Adrenal gland (tissue), 9 donors: ENCODE measurements at regions not wholly inside any gene's neighbourhood (a gene's known extent, or its start where the extent isn't known, plus 50 kb on each side); places are given as distances from the start of the nearest gene placed in this dataset.

Source experiments
- DNase-seq, 7 donors: peaks; one replicate each; pipeline ENCODE4 v3.0.0-alpha.2; 2019 to 2020
- H3K27ac ChIP-seq, 5 donors: fragments of 200-600 bp; sonication (generic) in 4 of 5; 1 replicate in 3 of 5; 2 replicates in 2 of 5; pipeline versions ENCODE4 v1.5.1 to v1.8.0; 2016 to 2020; ENCODE audit warnings: mild to moderate bottlenecking in 1 of 5
- H3K27me3 ChIP-seq: fragments of 200-600 bp; 2 replicates; pipeline ENCODE4 v1.8.0; 2021
- H3K36me3 ChIP-seq, 2 donors: fragments of 200-600 bp; replicated peaks in 1 of 2; 1 replicate in 1 of 2; 2 replicates in 1 of 2; pipeline versions ENCODE4 v1.5.1 to v1.8.0; 2018 to 2022
- H3K4me1 ChIP-seq, 2 donors: fragments of 200-600 bp; replicated peaks in 1 of 2; 1 replicate in 1 of 2; 2 replicates in 1 of 2; pipeline versions ENCODE4 v1.5.1 to v1.8.0; 2018 to 2021
- H3K4me3 ChIP-seq, 4 donors: fragments of 200-600 bp; sonication (generic) in 3 of 4; one replicate each; pipeline ENCODE4 v1.5.1; 2016 to 2018
- H3K9me3 ChIP-seq, 3 donors: fragments of 200-600 bp; sonication (generic) in 1 of 3; replicated peaks in 1 of 3; 1 replicate in 2 of 3; 2 replicates in 1 of 3; pipeline versions ENCODE4 v1.5.1 to v1.8.0; 2016 to 2021
- CTCF ChIP-seq, 6 experiments: fragments of 450-650 bp in 4 of 6; fragments of 200-600 bp in 2 of 6; sonication (generic) in 1 of 6; IDR thresholded peaks; 1 replicate in 5 of 6; 2 replicates in 1 of 6; pipeline versions ENCODE4 v1.5.1 to v1.8.0; 2016 to 2021; ENCODE audit warnings: antibody characterized with exemption in 6 of 6, mild to moderate bottlenecking in 2 of 6, moderate library complexity in 1 of 6
- POLR2A ChIP-seq, 2 donors: fragments of 450-650 bp; IDR thresholded peaks; one replicate each; pipeline ENCODE4 v1.6.1; 2017; ENCODE audit warnings: antibody characterized with exemption in 2 of 2, mild to moderate bottlenecking in 2 of 2, moderate library complexity in 1 of 2
- WGBS, 4 donors: extraction: QIAGEN DNeasy Blood & Tissue Kit in 2 of 4; methylation state at CpG; one replicate each; pipeline versions ENCODE4 v1.1.5 to v1.1.7; 2013 to 2017; 5-methylcytosine and 5-hydroxymethylcytosine counted together
- intact Hi-C, 2 donors: fragments of 100-400 bp; cut with DNase I; formaldehyde crosslinking; loops; one replicate each; pipeline versions ENCODE4 v1.14.1 to v1.15.0; 2022 to 2023
- donor health status: healthy with polysubstance abuse.
- donor health status: Bipolar disorder and iron deficiency.
- donor health status: DM: yes; HTN: yes; CAD: no.
- donor health status: DM: no; HTN: no; CAD: no.
- donor health status: DM: no; HTN: no; CAD: no.

- no peaks in the 10 kb centered on the region for H3K27me3 ChIP-seq
- no peak for DNase-seq
- TF ChIP-seq CTCF (IDR thresholded peaks at IDR 0.05) (no peak), POLR2A (IDR thresholded peaks at IDR 0.05) (no peak)
- H3K9me3 ChIP-seq = no peaks in the 10 kb centered on the region
- peaks cover 7 to 9% of the 10 kb centered on the region in 2 donors for H3K4me1 ChIP-seq
- H3K4me3 ChIP-seq = no peak overlapping the region
- H3K36me3 ChIP-seq = no peaks in the 10 kb centered on the region
- WGBS, 4 donors = 71 to 86% (median 84%) methylated on average over 6 of the region's 6 CpGs
- intact Hi-C loops = no loop called here
- H3K27ac ChIP-seq = no peak overlapping the region
Observed at GRCh38 chr2:9748577-9748976, 94.7 kb upstream of the TAF1B start.

- TF ChIP-seq POLR2A (IDR thresholded peaks at IDR 0.05) (no peak), CTCF (IDR thresholded peaks at IDR 0.05) (no peak)
- DNase-seq = no peak
- Histone ChIP-seq H3K36me3 (no peaks in the 10 kb centered on the region), H3K9me3 (no peaks in the 10 kb centered on the region), H3K27me3 (no peaks in the 10 kb centered on the region), H3K4me1 (peaks cover 10 to 11% of the 10 kb centered on the region in 2 donors), H3K27ac (no peak overlapping the region), H3K4me3 (no peak overlapping the region)
- intact Hi-C loops = no loop called here
- 85 to 92% (median 87%) methylated on average over 8 to 9 of the region's 9 CpGs for WGBS, 4 donors
Observed at GRCh38 chr2:9749546-9750223, 93.6 kb upstream of the TAF1B start.

GRCh38 chr2:9750224-9751215 lies 92.8 kb upstream of the TAF1B start:
- Histone ChIP-seq H3K9me3 (no peaks in the 10 kb centered on the region), H3K36me3 (no peaks in the 10 kb centered on the region), H3K4me3 (no peak overlapping the region), H3K27ac (no peak overlapping the region), H3K4me1 (peaks cover 10 to 11% of the 10 kb centered on the region in 2 donors), H3K27me3 (no peaks in the 10 kb centered on the region)
- WGBS, 4 donors = 79 to 89% (median 83%) methylated on average over 8 to 9 of the region's 9 CpGs
- intact Hi-C loops = no loop called here
- TF ChIP-seq POLR2A (IDR thresholded peaks at IDR 0.05) (no peak), CTCF (IDR thresholded peaks at IDR 0.05) (no peak)
- DNase-seq = no peak

GRCh38 chr2:9751831-9752230 lies 91.4 kb upstream of the TAF1B start:
- Histone ChIP-seq H3K9me3 (no peaks in the 10 kb centered on the region), H3K4me3 (no peak overlapping the region), H3K4me1 (peaks cover 10 to 11% of the 10 kb centered on the region in 2 donors), H3K36me3 (no peaks in the 10 kb centered on the region), H3K27ac (no peak overlapping the region), H3K27me3 (no peaks in the 10 kb centered on the region)
- 93 to 97% (median 96%) methylated on average over 11 of the region's 11 CpGs for WGBS, 4 donors
- TF ChIP-seq CTCF (IDR thresholded peaks at IDR 0.05) = no peak
- no peak for TF ChIP-seq POLR2A (IDR thresholded peaks at IDR 0.05)
- intact Hi-C loops = no loop called here
- DNase-seq = no peak
